ENCODE measurements at regions not wholly inside any gene's neighbourhood (a gene's known extent, or its start where the extent isn't known, plus 50 kb on each side); places are given as distances from the start of the nearest gene placed in this dataset.

DNA sequence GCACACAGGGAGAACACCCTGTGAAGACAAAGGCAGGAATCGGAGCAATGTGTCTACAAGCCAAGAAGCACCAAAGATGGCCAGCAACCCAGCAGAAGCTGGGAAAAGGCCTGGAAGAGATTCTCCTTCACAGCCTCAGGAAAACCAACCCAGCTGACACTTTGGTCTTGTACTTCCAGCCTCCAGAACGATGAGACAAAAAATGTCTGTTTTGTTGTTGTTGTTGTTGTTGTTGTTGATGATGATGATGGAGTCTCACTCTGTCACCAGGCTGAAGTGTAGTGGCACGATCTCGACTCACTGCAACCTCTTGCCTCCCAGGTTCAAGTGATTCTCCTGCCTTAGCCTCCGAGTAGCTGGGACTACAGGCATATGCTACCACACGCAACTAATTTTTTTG is 157.3 kb downstream of the ETS2 start:
- Mint-ChIP-seq H3K27ac (ENCODE audit: unreplicated experiment) (no peak overlapping the region), H3K36me3 (ENCODE audit: low read depth) (peaks cover 3% of the 10 kb centered on the region), H3K27me3 (ENCODE audit: low read depth) (no peaks in the 10 kb centered on the region), H3K9me3 (ENCODE audit: low read depth) (peaks cover 14% of the 10 kb centered on the region), H3K4me3 (ENCODE audit: unreplicated experiment) (no peak overlapping the region), H3K4me1 (ENCODE audit: low read depth) (peaks cover 23% of the 10 kb centered on the region)
- DNase-seq (ENCODE audit: low spot score): no peak
- TF ChIP-seq CTCF (IDR thresholded peaks at IDR 0.05): no peak

DNA sequence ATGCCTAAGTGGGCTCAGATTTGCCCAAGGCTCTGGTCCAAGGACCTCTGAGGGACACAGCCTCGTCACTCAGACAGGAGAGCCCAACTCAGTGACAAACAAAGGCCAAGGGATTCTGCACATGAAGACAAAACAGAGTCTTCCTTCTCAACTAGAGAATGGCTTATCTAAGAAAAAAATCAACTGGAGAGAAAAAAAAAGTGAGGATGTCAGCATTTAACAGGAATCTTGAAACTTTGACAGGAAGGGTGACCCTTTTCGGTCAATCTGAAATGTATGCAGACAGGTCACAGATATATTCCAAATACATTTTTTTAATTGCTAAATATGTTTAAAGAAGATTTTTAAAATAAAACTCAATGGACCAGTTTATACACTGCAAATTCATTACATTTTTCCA is 154.5 kb downstream of the ETS2 start:
- no peak for DNase-seq (ENCODE audit: low spot score)
- H3K9me3 Mint-ChIP-seq (ENCODE audit: low read depth): peaks cover 14% of the 10 kb centered on the region
- H3K27ac Mint-ChIP-seq (ENCODE audit: unreplicated experiment): no peak overlapping the region
- H3K4me1 Mint-ChIP-seq (ENCODE audit: low read depth): peaks cover 35% of the 10 kb centered on the region
- no peak for TF ChIP-seq CTCF (IDR thresholded peaks at IDR 0.05)
- H3K4me3 Mint-ChIP-seq (ENCODE audit: unreplicated experiment): no peak overlapping the region
- no peaks in the 10 kb centered on the region for H3K27me3 Mint-ChIP-seq (ENCODE audit: low read depth)
- H3K36me3 Mint-ChIP-seq (ENCODE audit: low read depth): peaks cover 3% of the 10 kb centered on the region

DNA sequence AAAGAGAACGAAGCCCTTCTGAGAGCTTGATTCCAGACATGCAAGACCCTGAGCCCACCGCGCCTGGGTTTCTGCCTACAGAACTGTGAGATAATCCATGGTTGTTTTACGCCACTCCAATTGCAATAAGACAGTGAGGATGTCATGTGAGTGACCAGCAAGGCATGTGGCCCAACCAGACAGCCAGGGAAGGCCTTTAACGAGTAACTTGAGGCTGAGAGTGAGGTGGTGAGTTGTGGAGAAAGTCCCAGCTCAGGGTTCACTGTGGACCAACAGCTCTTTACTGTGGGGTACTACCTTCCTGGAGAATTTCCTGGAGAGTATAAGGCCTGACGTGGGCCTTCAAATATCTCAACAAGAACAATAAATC is 153.9 kb downstream of the ETS2 start:
- Mint-ChIP-seq H3K4me3 (ENCODE audit: unreplicated experiment) (no peak overlapping the region), H3K4me1 (ENCODE audit: low read depth) (peaks cover 32% of the 10 kb centered on the region)
- no peak for TF ChIP-seq CTCF (IDR thresholded peaks at IDR 0.05)

DNA sequence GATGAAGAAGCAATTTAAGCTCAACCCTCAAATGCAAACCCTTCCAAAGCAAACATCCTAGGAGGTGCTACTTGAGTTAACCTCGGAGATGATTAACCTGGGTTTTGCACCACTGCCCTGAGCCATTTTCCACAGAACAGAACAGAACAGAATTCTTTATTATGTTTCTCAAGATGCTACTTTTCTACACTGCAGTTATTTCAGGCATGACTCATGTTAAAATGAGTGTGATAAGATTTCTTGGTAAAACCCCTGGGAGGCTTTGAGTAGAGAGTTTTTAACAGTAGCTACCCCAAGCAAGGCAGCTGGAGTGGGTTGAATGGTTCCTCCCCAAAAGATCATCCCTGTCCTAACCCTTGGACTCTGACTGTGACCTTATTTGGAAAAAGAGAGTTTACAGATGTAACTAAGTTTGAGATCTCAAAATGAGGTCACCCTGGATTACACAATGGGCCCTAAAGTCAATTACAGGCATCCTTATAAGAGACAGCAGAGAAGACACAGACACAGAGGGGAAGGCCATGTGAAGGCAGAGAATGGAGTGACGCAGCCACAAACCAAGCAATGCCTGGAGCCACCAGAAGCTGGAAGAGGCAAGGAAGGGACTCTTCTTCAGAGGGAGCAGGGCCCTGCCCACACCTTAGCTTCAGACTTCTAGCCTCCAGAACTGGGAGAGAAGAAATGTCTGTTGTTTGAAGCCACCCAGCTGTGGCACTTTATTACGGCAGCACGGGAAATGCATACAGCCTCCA is 153.4 kb downstream of the ETS2 start:
- Mint-ChIP-seq H3K27me3 (ENCODE audit: low read depth) (peaks cover under 1% of the 10 kb centered on the region), H3K4me1 (ENCODE audit: low read depth) (peaks cover 30% of the 10 kb centered on the region), H3K36me3 (ENCODE audit: low read depth) (peaks cover 3% of the 10 kb centered on the region), H3K27ac (ENCODE audit: unreplicated experiment) (peak overlapping the region; percentile 64), H3K9me3 (ENCODE audit: low read depth) (peaks cover 14% of the 10 kb centered on the region), H3K4me3 (ENCODE audit: unreplicated experiment) (no peak overlapping the region)
- no peak for TF ChIP-seq CTCF (IDR thresholded peaks at IDR 0.05)
- no peak for DNase-seq (ENCODE audit: low spot score)

More for the DNA sequence above, 153.9 kb downstream of the ETS2 start:
- Mint-ChIP-seq H3K27ac (ENCODE audit: unreplicated experiment) (no peak overlapping the region), H3K36me3 (ENCODE audit: low read depth) (peaks cover 3% of the 10 kb centered on the region), H3K9me3 (ENCODE audit: low read depth) (peaks cover 14% of the 10 kb centered on the region), H3K27me3 (ENCODE audit: low read depth) (no peaks in the 10 kb centered on the region)
- DNase-seq (ENCODE audit: low spot score): no peak

DNA sequence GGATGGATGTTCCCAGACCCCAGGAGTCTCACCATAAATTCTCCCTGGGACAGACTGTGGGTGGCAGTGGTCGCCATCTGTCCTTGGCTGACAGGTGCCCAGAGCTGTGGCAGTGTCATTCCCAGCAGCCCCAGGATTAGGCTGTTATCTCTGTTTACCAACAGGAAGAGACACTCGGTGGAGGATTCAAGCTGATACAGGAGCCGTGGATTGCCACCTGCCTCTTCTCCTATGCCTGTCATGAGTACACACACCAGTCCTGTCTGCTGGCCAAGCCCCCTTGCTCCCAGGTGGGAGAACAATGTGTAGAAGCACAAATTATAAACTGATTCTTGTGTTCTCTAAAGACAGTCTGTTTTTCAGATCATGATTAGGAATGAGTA is 152.6 kb downstream of the ETS2 start:
- DNase-seq (ENCODE audit: low spot score): no peak
- no peak overlapping the region for H3K27ac Mint-ChIP-seq (ENCODE audit: unreplicated experiment)
- peaks cover 30% of the 10 kb centered on the region for H3K4me1 Mint-ChIP-seq (ENCODE audit: low read depth)
- H3K4me3 Mint-ChIP-seq (ENCODE audit: unreplicated experiment): no peak overlapping the region
- peaks cover 14% of the 10 kb centered on the region for H3K9me3 Mint-ChIP-seq (ENCODE audit: low read depth)
- peaks cover 4% of the 10 kb centered on the region for H3K27me3 Mint-ChIP-seq (ENCODE audit: low read depth)
- H3K36me3 Mint-ChIP-seq (ENCODE audit: low read depth): peaks cover 3% of the 10 kb centered on the region
- no peak for TF ChIP-seq CTCF (IDR thresholded peaks at IDR 0.05)
